AG09309 (cell line): ENCODE measurements at regions not wholly inside any gene's neighbourhood (a gene's known extent, or its start where the extent isn't known, plus 50 kb on each side); places are given as distances from the start of the nearest gene placed in this dataset.

Experiments used
- DNase-seq: peaks from one replicate; pipeline ENCODE4 v3.0.0-alpha.2; 2010; ENCODE audit warnings: low read depth
- H3K4me3 ChIP-seq: 2 replicates; pipeline ENCODE4 v1.5.1; 2011; ENCODE audit warnings: mild to moderate bottlenecking, low read depth, low read length, moderate library complexity; ENCODE audit not compliant: control insufficient read depth
- CTCF ChIP-seq: IDR thresholded peaks from 2 replicates; pipeline ENCODE4 v1.5.1; 2011; ENCODE audit warnings: mild to moderate bottlenecking, low read depth, low read length, inconsistent platforms; ENCODE audit not compliant: insufficient read depth, control insufficient read depth; ENCODE audit errors: missing control alignments

DNA sequence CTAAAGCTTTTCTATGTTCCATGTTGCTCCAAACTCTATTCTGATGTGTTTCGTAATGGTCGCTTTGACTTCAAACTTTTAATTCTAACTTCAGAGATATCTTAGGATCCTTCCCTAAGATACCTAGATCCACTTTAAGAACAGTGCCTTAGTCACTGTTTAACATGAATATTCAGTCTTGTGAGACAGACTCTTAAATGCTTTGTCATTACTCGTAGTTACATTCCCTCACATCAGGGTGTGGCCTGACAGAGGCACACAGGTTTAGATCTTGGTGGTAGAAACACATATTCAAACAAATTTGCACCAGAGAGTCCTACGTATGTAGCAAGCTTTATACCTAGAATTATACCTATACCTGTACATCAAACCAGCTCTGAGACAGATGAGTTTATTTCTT is 687.0 kb upstream of the C9orf72 start:
- no peak for TF ChIP-seq CTCF
- no peak for DNase-seq
- no peak overlapping the region for H3K4me3 ChIP-seq

DNA sequence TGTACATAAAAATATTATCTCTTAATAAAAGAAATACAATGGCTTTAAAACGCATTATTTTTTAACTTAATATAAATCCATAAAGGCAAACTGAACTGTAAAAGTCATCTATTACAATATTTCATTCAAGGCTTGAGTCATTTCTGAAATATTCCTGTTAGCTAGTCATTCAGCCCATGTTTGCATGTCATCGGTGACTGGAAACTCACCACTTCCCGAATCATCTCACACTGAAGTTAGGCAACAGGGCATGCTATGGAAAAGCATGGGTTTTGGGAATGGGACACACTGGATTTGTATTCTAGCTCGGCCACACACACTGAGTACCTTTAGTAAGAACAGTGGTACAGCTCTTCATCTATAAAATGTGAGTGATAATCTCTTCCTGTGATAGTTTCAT is 691.1 kb upstream of the C9orf72 start:
- no peak for TF ChIP-seq CTCF
- DNase-seq = no peak
- no peak overlapping the region for H3K4me3 ChIP-seq

DNA sequence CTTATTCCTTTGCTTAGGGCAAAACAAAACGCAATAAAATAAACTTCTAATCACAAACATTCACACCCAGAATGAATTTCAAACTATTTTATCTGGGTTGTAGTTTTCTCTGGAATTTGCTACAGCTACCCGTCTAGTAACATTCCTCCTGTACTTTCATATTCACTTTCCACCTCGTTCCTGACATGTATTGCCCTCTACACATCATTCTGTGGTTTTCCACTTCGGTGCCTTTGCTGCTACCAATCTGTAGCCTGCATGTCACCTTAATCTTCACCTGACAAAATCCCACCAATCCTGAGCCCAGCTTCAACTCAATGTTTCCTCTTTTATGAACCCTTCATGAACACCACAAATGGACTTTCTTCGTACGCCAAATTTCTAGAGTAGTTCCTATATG is 694.1 kb upstream of the C9orf72 start:
- no peak overlapping the region for H3K4me3 ChIP-seq
- no peak for TF ChIP-seq CTCF
- DNase-seq = no peak

DNA sequence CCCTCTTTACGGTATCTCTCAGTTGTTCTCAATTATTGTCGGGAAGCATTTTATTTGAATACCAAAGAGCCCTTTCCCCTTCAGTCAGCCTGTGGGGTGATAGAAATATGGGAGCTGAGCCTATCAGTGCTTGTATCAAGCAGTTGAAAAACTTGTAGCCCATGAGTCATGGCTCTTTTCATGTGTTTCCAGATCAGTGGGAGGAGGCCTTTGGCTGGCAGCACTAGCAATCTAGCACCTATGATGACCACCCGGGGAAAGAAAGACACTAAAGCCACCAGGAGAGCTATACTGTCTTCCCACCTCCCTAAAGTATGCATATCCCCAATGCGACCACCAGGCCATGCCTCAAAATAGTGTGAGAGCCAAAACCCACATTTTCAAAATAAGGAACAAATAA is 696.9 kb upstream of the C9orf72 start:
- no peak for DNase-seq
- no peak for TF ChIP-seq CTCF
- no peak overlapping the region for H3K4me3 ChIP-seq

DNA sequence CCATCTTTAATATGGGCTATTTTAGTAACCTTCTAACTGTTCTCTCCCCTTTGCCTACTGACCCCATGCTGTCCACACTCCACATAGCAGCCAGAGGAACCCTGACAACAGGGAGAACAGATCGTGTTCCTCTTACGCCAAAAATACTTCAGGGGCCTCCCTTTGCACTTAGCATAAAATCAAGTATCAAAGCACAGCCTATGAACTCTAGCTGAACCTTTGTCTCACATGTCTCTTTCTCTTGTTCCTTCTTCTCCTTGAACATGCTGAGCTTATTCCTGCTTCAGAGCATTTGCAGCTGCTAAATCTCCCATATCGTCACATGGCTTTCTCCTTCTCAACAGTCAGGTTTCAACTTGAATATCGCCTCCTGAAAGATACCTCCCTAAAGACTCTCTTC is 698.8 kb upstream of the C9orf72 start:
- no peak for TF ChIP-seq CTCF
- H3K4me3 ChIP-seq = no peak overlapping the region
- DNase-seq = no peak

- TF ChIP-seq CTCF = no peak
- H3K4me3 ChIP-seq = no peak overlapping the region
- no peak for DNase-seq
Measured at GRCh38 chr9:28287455-28287854, 714.2 kb upstream of the C9orf72 start.

DNA sequence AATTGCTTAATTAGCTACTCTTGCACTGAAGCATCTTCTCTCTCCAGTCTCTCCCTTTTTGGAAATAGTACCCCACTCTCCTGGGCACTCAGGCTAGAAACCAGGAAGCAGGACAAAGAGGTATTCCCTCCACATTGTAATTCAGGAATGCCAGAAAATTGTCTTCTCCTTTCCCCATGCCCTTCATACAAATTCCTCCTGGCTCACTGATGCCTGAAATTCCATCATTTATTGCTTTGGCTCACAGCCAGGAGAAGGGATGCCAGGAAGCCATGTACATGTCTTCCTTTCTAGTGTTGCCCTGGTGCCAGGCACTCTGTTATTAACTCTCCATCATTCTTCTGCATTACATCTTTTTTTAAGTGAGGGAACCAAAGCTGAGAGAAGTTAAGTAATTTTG is 716.5 kb upstream of the C9orf72 start:
- no peak overlapping the region for H3K4me3 ChIP-seq
- no peak for TF ChIP-seq CTCF
- no peak for DNase-seq
